22Rv1 (cell line): ENCODE measurements at regions not wholly inside any gene's neighbourhood (a gene's known extent, or its start where the extent isn't known, plus 50 kb on each side); places are given as distances from the start of the nearest gene placed in this dataset.
"Not testable (repeated sequence)": the region's sequence is repeated elsewhere in the genome, so short reads cannot be mapped to it uniquely, and the experiment has no call there.

Experiments
- H3K27ac ChIP-seq: fragments of 450-650 bp; 2 replicates; pipeline ENCODE4 v1.5.1; 2017
- ZFX ChIP-seq: fragments of 450-650 bp; IDR thresholded peaks from 2 replicates; pipeline ENCODE4 v1.6.1; 2017; ENCODE audit warnings: antibody characterized with exemption, borderline replicate concordance
- TF ChIP-seq, protein P1 (sequence below): fragments of 450-650 bp; IDR thresholded peaks from 2 replicates; pipeline ENCODE4 v1.5.1; 2017; ENCODE audit warnings: mild to moderate bottlenecking

- H3K27ac ChIP-seq = no peak overlapping the region
- TF ChIP-seq ZFX = no peak
- TF ChIP-seq, protein P1, sequence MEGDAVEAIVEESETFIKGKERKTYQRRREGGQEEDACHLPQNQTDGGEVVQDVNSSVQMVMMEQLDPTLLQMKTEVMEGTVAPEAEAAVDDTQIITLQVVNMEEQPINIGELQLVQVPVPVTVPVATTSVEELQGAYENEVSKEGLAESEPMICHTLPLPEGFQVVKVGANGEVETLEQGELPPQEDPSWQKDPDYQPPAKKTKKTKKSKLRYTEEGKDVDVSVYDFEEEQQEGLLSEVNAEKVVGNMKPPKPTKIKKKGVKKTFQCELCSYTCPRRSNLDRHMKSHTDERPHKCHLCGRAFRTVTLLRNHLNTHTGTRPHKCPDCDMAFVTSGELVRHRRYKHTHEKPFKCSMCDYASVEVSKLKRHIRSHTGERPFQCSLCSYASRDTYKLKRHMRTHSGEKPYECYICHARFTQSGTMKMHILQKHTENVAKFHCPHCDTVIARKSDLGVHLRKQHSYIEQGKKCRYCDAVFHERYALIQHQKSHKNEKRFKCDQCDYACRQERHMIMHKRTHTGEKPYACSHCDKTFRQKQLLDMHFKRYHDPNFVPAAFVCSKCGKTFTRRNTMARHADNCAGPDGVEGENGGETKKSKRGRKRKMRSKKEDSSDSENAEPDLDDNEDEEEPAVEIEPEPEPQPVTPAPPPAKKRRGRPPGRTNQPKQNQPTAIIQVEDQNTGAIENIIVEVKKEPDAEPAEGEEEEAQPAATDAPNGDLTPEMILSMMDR = no peak
Observed at GRCh38 chrX:117610806-117611205, 505.8 kb downstream of the KLHL13 start.

DNA sequence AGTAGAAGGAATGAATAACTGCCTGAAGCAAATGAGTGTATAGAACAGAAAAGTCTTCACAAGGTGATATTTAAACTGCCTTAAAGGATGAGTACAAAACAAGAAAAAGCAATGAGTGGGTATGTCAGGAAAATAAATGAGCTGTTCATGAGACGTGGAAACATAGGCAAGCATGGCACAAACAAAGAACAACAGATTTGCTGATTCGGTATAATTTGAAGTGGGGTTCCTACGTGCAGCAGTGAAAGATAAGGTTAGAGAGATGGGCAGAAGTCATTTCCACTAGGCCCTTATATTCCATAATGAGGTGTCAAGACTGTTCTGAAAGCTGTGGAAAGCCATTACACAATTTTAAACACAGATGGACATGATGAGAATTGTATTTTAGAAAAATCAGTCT lies 506.6 kb downstream of the KLHL13 start:
- TF ChIP-seq ZFX = no peak
- TF ChIP-seq, protein P1 = no peak
- no peak overlapping the region for H3K27ac ChIP-seq

DNA sequence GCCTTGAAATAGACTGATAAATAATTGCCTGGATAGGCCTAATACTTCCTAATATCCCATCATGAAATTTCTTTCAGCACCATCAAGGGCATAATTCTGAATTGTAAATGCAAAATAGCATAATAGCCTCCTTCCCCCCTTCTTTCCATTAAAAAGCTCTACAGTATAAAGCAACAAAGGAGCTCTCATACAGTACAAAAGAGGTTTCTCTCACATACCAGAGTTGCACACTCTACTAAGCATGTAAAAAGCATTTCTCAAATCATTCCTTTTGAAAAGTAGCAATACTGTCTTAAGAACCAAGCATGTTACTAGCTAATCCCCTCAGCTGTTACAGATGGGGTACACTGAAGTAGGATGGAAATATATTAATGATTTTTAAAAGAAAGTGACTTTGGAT lies 509.0 kb downstream of the KLHL13 start:
- TF ChIP-seq, protein P1 = no peak
- no peak for TF ChIP-seq ZFX
- H3K27ac ChIP-seq = no peak overlapping the region

- not testable (repeated sequence) for H3K27ac ChIP-seq
Observed at GRCh38 chrX:117606101-117606500, 510.5 kb downstream of the KLHL13 start.

DNA sequence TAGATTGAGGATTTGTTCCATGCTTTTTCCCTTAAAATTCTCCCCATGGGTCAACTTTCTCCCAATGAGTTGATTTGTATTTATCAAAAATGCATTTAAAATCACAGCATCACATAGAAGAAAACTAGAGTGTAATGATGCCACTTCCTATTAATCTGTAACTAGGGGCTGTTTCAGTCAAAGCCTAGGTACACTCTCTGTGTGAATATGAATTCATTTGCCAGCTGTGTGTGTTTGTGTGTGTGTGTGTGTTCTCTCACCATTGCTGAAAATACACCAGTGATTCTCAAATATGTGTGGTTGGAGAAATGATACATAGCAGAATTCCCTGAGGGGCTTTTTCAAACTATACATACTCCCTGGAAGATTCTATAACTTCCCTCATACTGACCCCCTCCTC lies 546.5 kb downstream of the KLHL13 start:
- TF ChIP-seq ZFX = no peak
- TF ChIP-seq, protein P1 = no peak
- H3K27ac ChIP-seq = no peak overlapping the region

DNA sequence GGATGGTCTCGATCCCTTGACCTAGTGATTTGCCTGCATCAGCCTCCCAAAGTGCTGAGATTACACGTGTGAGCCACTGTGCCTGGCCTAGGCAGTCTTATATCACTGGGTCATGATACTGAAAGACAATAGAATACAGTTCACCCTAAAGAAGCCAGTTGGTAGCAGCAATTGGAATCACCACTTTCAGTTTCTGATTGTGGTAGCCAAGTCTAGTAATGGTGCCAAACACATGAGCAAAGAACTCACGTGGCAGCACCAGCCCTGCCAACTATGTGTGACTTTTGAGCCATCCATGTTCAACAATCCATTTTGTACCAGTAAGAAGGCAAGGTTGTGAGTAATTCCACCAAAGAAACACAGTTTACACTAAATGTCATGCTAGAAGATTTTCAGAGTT lies 548.4 kb downstream of the KLHL13 start:
- H3K27ac ChIP-seq = no peak overlapping the region
- TF ChIP-seq, protein P1 = no peak
- no peak for TF ChIP-seq ZFX

DNA sequence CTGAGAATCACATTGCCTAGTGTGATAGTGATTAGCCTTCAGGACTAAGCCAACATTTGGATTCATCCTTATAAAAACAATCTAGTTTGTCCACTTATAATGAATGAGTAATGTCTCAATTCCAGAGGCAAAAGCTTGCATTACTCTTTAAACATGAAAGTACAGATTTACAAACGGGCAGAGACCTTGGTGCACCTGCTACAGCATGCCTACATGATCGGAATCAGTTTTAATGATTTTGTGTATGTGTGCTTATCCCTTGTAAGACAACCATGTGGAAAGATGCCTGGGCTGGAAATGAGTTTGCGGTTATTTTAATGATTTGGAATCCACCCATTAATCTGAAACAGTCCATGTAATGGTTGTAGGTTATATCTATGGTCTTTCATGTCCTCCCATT lies 572.7 kb downstream of the KLHL13 start:
- H3K27ac ChIP-seq = no peak overlapping the region
- TF ChIP-seq, protein P1 = no peak
- no peak for TF ChIP-seq ZFX

GRCh38 chrX:117539090-117539418 lies 577.6 kb downstream of the KLHL13 start:
- no peak for TF ChIP-seq ZFX
- TF ChIP-seq, protein P1 = no peak
- no peak overlapping the region for H3K27ac ChIP-seq
